ENCODE measurements at regions not wholly inside any gene's neighbourhood (a gene's known extent, or its start where the extent isn't known, plus 50 kb on each side); places are given as distances from the start of the nearest gene placed in this dataset.

DNA sequence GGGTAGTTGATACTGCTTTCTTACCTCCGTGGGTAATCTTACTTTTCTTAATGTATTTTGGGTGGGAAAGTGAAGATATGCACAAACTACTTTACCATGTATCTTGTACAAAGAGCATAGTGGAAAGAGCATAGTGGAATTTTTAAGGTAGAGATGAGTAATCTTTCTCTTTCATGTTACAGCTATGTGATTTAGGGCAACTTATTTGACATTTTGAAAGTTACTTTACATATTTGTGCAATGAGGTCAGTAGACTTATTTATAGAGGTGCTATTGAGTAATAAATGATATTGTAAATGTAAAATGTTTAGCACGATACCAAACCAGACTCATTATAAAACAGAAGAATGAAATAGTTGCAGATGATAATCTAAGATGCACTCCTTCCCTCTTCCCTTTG is 351.2 kb downstream of the TRAM1L1 start:
- Histone ChIP-seq H3K27ac (ENCODE audit: low read depth, low read length) (no peak overlapping the region), H3K27me3 (ENCODE audit: control insufficient read depth, insufficient read depth, low read length) (no peaks in the 10 kb centered on the region), H3K4me3 (ENCODE audit: low read depth, low read length) (no peak overlapping the region), H3K9me3 (ENCODE audit: control insufficient read depth, insufficient read depth, low read length) (no peaks in the 10 kb centered on the region)
- DNase-seq (ENCODE audit: low read depth, low spot score) = no peak
- TF ChIP-seq, protein P1, sequence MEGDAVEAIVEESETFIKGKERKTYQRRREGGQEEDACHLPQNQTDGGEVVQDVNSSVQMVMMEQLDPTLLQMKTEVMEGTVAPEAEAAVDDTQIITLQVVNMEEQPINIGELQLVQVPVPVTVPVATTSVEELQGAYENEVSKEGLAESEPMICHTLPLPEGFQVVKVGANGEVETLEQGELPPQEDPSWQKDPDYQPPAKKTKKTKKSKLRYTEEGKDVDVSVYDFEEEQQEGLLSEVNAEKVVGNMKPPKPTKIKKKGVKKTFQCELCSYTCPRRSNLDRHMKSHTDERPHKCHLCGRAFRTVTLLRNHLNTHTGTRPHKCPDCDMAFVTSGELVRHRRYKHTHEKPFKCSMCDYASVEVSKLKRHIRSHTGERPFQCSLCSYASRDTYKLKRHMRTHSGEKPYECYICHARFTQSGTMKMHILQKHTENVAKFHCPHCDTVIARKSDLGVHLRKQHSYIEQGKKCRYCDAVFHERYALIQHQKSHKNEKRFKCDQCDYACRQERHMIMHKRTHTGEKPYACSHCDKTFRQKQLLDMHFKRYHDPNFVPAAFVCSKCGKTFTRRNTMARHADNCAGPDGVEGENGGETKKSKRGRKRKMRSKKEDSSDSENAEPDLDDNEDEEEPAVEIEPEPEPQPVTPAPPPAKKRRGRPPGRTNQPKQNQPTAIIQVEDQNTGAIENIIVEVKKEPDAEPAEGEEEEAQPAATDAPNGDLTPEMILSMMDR (IDR thresholded peaks at IDR 0.05; ENCODE audit: low read depth, low read length) = no peak
- ChIA-PET POLR2A (no interaction called here), CTCF (no interaction called here)

DNA sequence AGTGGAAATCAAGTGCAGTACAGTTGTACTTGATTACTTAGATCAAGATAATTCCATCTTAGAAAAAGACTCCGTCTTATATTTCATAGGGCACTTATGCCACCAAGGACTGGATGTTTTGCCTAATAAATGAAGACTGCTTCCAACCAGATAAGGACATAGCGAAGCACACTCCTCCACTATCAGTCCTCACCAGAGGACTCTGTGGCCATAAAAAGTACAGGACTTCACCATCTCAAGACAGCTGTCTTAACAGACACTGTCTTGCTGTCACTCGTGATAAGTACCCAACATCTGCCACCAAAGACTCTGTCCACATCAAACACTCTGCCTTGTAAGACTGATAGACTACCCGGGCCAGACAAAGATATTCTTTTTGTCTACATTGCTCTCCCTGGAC is 352.0 kb downstream of the TRAM1L1 start:
- CTCF ChIA-PET = no interaction called here

DNA sequence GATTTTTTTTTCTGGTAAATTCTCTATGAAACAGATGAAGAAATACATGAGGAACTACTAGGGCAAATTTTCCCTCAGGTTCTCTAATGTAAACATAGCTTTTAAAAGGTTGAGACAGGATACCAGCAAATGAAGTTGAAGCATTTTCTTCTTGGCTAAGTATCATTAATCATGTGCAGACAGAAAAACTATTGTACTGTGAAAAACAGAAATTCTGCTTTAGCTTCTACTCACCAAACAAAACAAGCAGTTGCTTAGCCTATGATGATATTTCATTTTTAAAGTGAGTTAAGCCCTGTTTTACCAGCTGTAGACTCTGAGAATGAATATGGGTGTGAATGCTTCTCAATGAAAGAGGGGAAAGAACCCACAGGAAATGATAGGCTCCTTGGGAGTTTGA is 358.9 kb downstream of the TRAM1L1 start:
- Histone ChIP-seq H3K4me3 (ENCODE audit: low read depth, low read length) (no peak overlapping the region), H3K27ac (ENCODE audit: low read depth, low read length) (no peak overlapping the region), H3K27me3 (ENCODE audit: control insufficient read depth, insufficient read depth, low read length) (no peaks in the 10 kb centered on the region), H3K9me3 (ENCODE audit: control insufficient read depth, insufficient read depth, low read length) (peaks cover 4% of the 10 kb centered on the region; the same call in 1 of the 2 replicates)
- ChIA-PET CTCF (no interaction called here), POLR2A (no interaction called here)
- TF ChIP-seq, protein P1 (IDR thresholded peaks at IDR 0.05; ENCODE audit: low read depth, low read length) = no peak
- DNase-seq (ENCODE audit: low read depth, low spot score) = no peak

More for the DNA sequence above, 352.0 kb downstream of the TRAM1L1 start:
- Histone ChIP-seq H3K27me3 (ENCODE audit: control insufficient read depth, insufficient read depth, low read length) (no peaks in the 10 kb centered on the region), H3K4me3 (ENCODE audit: low read depth, low read length) (no peak overlapping the region), H3K9me3 (ENCODE audit: control insufficient read depth, insufficient read depth, low read length) (no peaks in the 10 kb centered on the region), H3K27ac (ENCODE audit: low read depth, low read length) (no peak overlapping the region)
- TF ChIP-seq, protein P1 (IDR thresholded peaks at IDR 0.05; ENCODE audit: low read depth, low read length) = no peak
- DNase-seq (ENCODE audit: low read depth, low spot score) = no peak
- POLR2A ChIA-PET = no interaction called here

DNA sequence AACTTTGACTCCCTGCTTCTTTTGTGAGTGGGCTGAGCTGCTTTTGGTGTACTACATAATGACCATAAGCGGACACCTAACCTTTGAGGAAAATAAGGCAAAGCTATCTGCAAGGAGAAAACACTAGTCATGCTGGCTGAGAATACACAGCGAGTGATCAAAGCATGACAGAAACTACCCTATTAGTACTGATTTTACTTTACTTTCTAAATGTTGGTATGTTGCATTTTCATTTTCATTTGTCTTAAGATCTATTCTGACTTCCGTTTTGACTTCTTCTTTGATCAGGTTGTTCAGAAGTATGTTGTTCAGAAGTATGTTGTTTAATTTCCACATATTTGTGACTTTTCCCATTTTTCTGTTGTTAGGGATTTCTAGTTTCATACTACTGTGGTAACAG is 361.1 kb downstream of the TRAM1L1 start:
- TF ChIP-seq, protein P1 (IDR thresholded peaks at IDR 0.05; ENCODE audit: low read depth, low read length) = no peak
- H3K27ac ChIP-seq (ENCODE audit: low read depth, low read length) = no peak overlapping the region
- ChIA-PET CTCF (no interaction called here), POLR2A (no interaction called here)
- peaks cover 7% of the 10 kb centered on the region; the same call in 1 of the 2 replicates for H3K9me3 ChIP-seq (ENCODE audit: control insufficient read depth, insufficient read depth, low read length)
- H3K27me3 ChIP-seq (ENCODE audit: control insufficient read depth, insufficient read depth, low read length) = no peaks in the 10 kb centered on the region
- DNase-seq (ENCODE audit: low read depth, low spot score) = no peak
- H3K4me3 ChIP-seq (ENCODE audit: low read depth, low read length) = no peak overlapping the region

DNA sequence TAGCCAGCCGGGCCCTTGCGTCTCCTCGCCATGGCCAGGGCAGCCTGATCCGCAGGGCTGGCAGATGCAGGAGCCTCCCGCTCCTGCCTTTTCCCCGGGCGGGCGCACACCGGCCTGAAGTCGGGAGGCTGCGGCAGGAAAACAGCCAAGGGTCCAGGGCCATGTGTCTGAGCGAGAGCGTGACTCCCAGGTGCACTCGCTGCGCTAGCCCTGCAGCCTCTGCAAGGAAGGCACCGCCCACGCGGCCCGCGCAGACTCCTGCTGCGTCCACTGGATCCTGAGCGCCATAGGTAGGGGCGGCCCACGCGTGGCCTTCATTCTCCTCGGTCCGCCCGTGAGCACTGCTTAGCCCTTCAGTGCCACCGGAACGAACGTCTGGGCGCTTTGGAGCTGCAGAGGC is 379.9 kb downstream of the TRAM1L1 start:
- Histone ChIP-seq H3K27me3 (ENCODE audit: control insufficient read depth, insufficient read depth, low read length) (no peaks in the 10 kb centered on the region), H3K27ac (ENCODE audit: low read depth, low read length) (no peak overlapping the region), H3K4me3 (ENCODE audit: low read depth, low read length) (no peak overlapping the region), H3K9me3 (ENCODE audit: control insufficient read depth, insufficient read depth, low read length) (peaks cover 19% of the 10 kb centered on the region)
- ChIA-PET POLR2A (no interaction called here), CTCF (no interaction called here)
- no peak for DNase-seq (ENCODE audit: low read depth, low spot score)
- TF ChIP-seq, protein P1 (IDR thresholded peaks at IDR 0.05; ENCODE audit: low read depth, low read length) = no peak

All from AG04450 (cell line).